WTC11 (cell line): ENCODE measurements at regions not wholly inside any gene's neighbourhood (a gene's known extent, or its start where the extent isn't known, plus 50 kb on each side); places are given as distances from the start of the nearest gene placed in this dataset.

ENCODE experiments used
- AFF4 ChIP-seq: sonication (generic); formaldehyde crosslinking; IDR thresholded peaks from 2 replicates; pipeline ENCODE4 v1.8.1; 2023; ENCODE audit warnings: mild to moderate bottlenecking, missing genetic modification reagents, borderline replicate concordance
- EMX1 ChIP-seq: fragments of 250-450 bp; sonication (Bioruptor Pico); IDR thresholded peaks from 2 replicates; pipeline ENCODE4 v1.8.0; 2021; ENCODE audit warnings: mild to moderate bottlenecking
- ESRRA ChIP-seq: sonication (generic); formaldehyde crosslinking; IDR thresholded peaks from 2 replicates; pipeline ENCODE4 v1.8.1; 2022; ENCODE audit warnings: mild to moderate bottlenecking, missing genetic modification reagents, borderline replicate concordance
- FOXP4 ChIP-seq: sonication (generic); formaldehyde crosslinking; IDR thresholded peaks from 2 replicates; pipeline ENCODE4 v1.8.0; 2022; ENCODE audit warnings: mild to moderate bottlenecking, missing genetic modification reagents
- HMGXB4 ChIP-seq: sonication (generic); formaldehyde crosslinking; IDR thresholded peaks from 2 replicates; pipeline ENCODE4 v1.8.1; 2023; ENCODE audit warnings: mild to moderate bottlenecking, moderate library complexity, missing genetic modification reagents
- PRDM15 ChIP-seq: sonication (generic); formaldehyde crosslinking; IDR thresholded peaks from 2 replicates; pipeline ENCODE4 v1.8.0; 2022; ENCODE audit warnings: missing genetic modification reagents
- PREB ChIP-seq: sonication (generic); formaldehyde crosslinking; IDR thresholded peaks from 2 replicates; pipeline ENCODE4 v1.8.1; 2022; ENCODE audit warnings: mild to moderate bottlenecking, missing genetic modification reagents, moderate library complexity, borderline replicate concordance
- ZNF396 ChIP-seq: fragments of 250-450 bp; sonication (Bioruptor Pico); IDR thresholded peaks from 2 replicates; pipeline ENCODE4 v1.8.0; 2021; ENCODE audit warnings: mild to moderate bottlenecking, moderate library complexity, borderline replicate concordance
- ZNF425 ChIP-seq: fragments of 250-450 bp; sonication (Bioruptor Pico); conservative IDR thresholded peaks from 2 replicates; pipeline ENCODE4 v1.9.0; 2021; ENCODE audit warnings: mild to moderate bottlenecking
- ZNF512 ChIP-seq: sonication (generic); formaldehyde crosslinking; IDR thresholded peaks from 2 replicates; pipeline ENCODE4 v1.8.1; 2022; ENCODE audit warnings: missing genetic modification reagents, borderline replicate concordance

GRCh38 chr22:48953103-48953720, 874.5 kb downstream of the BRD1 start (continued):
- TF ChIP-seq AFF4 (CRISPR knock-in tag) (no peak), PREB (CRISPR knock-in tag) (no peak), ZNF396 (CRISPR knock-in tag) (no peak), FOXP4 (CRISPR knock-in tag) (no peak), ESRRA (no peak), ZNF512 (CRISPR knock-in tag) (no peak), PRDM15 (CRISPR knock-in tag) (no peak), EMX1 (CRISPR knock-in tag) (no peak), ZNF425 (CRISPR knock-in tag) (no peak), HMGXB4 (no peak)
